PC-3 (cell line): ENCODE measurements at regions not wholly inside any gene's neighbourhood (a gene's known extent, or its start where the extent isn't known, plus 50 kb on each side); places are given as distances from the start of the nearest gene placed in this dataset.

Experiments
- ATAC-seq: fragments of 200-7000 bp; cut with Tn5 transposase; 2 replicates; pipeline ENCODE4 v1.9.1; 2020; ENCODE audit warnings: mild to moderate bottlenecking, moderate library complexity
- BruUV-seq: library from RNA; stranded (reverse); fragments of 400-500 nt; replicated peaks from 2 replicates; lab custom pipeline; 2021; lab: Mats Ljungman, UMichigan
- CTCF ChIA-PET: fragments of 300-600 bp; sonication (Branson Sonifier 250); formaldehyde crosslinking; loops from one replicate; lab custom pipeline; 2022; ENCODE audit warnings: antibody characterized with exemption; lab: Charles Lee
- POLR2A ChIA-PET: fragments of 300-600 bp; sonication (Branson Sonifier 250); formaldehyde crosslinking; loops from one replicate; lab custom pipeline; 2022; ENCODE audit warnings: antibody characterized with exemption; ENCODE audit not compliant: unreplicated experiment; lab: Charles Lee
- DNase-seq: peaks from one replicate; pipeline ENCODE4 v3.0.0-alpha.2; 2015
- H2AFZ ChIP-seq: fragments of 300-600 bp; sonication (generic); 2 replicates; pipeline ENCODE4 v1.6.0; 2016; ENCODE audit warnings: antibody characterized with exemption, low read length
- H3F3A ChIP-seq: fragments of 300-600 bp; sonication (generic); one replicate; pipeline ENCODE4 v1.6.0; 2017; ENCODE audit warnings: antibody characterized with exemption, low read length, control low read depth, mild to moderate bottlenecking; ENCODE audit not compliant: unreplicated experiment
- H3K27ac ChIP-seq: fragments of 300-600 bp; sonication (generic); 2 replicates; pipeline ENCODE4 v1.5.1; 2016; ENCODE audit warnings: mild to moderate bottlenecking, low read length
- H3K27me3 ChIP-seq: fragments of 300-600 bp; sonication (generic); 2 replicates; pipeline ENCODE4 v1.6.1; 2016; ENCODE audit warnings: low read length, mixed read lengths
- H3K36me3 ChIP-seq: fragments of 300-600 bp; sonication (generic); 2 replicates; pipeline ENCODE4 v1.6.1; 2016; ENCODE audit warnings: low read depth, mixed run types, low read length, mixed read lengths
- H3K4me1 ChIP-seq: fragments of 300-600 bp; sonication (generic); 2 replicates; pipeline ENCODE4 v1.5.1; 2016; ENCODE audit warnings: low read length; ENCODE audit not compliant: insufficient read depth
- H3K4me2 ChIP-seq: fragments of 300-600 bp; sonication (generic); 2 replicates; pipeline ENCODE4 v1.6.0; 2016; ENCODE audit warnings: low read length
- H3K4me3 ChIP-seq: fragments of 300-600 bp; sonication (generic); 2 replicates; pipeline ENCODE4 v1.5.1; 2016; ENCODE audit warnings: mild to moderate bottlenecking, low read length, mixed read lengths
- H3K79me2 ChIP-seq: fragments of 300-600 bp; sonication (generic); 2 replicates; pipeline ENCODE4 v1.6.1; 2017; ENCODE audit warnings: low read length, mixed read lengths
- H3K9ac ChIP-seq: fragments of 300-600 bp; sonication (generic); 2 replicates; pipeline ENCODE4 v1.6.0; 2016; ENCODE audit warnings: mild to moderate bottlenecking, low read length
- H3K9me2 ChIP-seq: fragments of 300-600 bp; sonication (generic); replicated peaks from 2 replicates; pipeline ENCODE4 v1.6.1; 2016; ENCODE audit warnings: mixed run types, low read length, mixed read lengths
- H3K9me3 ChIP-seq: fragments of 300-600 bp; sonication (generic); 2 replicates; pipeline ENCODE4 v1.6.1; 2016; ENCODE audit warnings: low read length, mixed read lengths
- H4K20me1 ChIP-seq: fragments of 300-600 bp; sonication (generic); 2 replicates; pipeline ENCODE4 v1.6.1; 2016; ENCODE audit warnings: low read length, mixed read lengths
- EZH2 ChIP-seq: fragments of 300-600 bp; sonication (generic); IDR thresholded peaks from one replicate; pipeline ENCODE4 v1.6.1; 2017; ENCODE audit warnings: antibody characterized with exemption, mild to moderate bottlenecking, low read length; ENCODE audit not compliant: unreplicated experiment
- EZH2phosphoT487 ChIP-seq: fragments of 300-600 bp; sonication (generic); IDR thresholded peaks from 2 replicates; pipeline ENCODE4 v1.6.1; 2018; ENCODE audit warnings: mild to moderate bottlenecking, antibody characterized with exemption, low read length, borderline replicate concordance
- intact Hi-C: fragments of 100-400 bp; cut with micrococcal nuclease; formaldehyde crosslinking; loops from 2 replicates; pipeline ENCODE4 v1.9.0; 2023
- TF ChIP-seq, protein P1 (sequence below): fragments of 300-600 bp; sonication (generic); conservative IDR thresholded peaks from 2 replicates; pipeline ENCODE4 v1.5.1; 2017; ENCODE audit warnings: antibody characterized with exemption, low read depth, mild to moderate bottlenecking, low read length

DNA sequence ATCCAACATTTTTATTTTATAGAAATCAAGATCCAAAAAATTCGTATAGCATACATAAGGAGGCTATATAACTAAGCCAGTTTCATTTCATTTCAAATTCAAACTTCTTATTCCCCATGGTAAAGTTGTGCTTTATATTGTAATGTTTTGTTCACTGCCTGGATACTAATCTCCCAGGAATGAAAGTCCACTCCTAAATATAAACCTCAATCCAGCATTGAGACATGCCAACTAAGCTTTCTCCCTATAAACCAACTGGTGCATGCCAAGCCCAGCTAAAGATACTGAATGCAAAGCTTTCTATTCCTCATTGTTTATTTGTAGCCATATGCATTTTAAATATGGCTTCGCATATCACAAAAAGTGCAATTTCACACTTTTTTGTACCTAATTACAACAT is 63.8 kb upstream of the INPP4B start:
- no peaks in the 10 kb centered on the region for H3K9me2 ChIP-seq
- H3F3A ChIP-seq: no peaks in the 10 kb centered on the region
- TF ChIP-seq, protein P1, sequence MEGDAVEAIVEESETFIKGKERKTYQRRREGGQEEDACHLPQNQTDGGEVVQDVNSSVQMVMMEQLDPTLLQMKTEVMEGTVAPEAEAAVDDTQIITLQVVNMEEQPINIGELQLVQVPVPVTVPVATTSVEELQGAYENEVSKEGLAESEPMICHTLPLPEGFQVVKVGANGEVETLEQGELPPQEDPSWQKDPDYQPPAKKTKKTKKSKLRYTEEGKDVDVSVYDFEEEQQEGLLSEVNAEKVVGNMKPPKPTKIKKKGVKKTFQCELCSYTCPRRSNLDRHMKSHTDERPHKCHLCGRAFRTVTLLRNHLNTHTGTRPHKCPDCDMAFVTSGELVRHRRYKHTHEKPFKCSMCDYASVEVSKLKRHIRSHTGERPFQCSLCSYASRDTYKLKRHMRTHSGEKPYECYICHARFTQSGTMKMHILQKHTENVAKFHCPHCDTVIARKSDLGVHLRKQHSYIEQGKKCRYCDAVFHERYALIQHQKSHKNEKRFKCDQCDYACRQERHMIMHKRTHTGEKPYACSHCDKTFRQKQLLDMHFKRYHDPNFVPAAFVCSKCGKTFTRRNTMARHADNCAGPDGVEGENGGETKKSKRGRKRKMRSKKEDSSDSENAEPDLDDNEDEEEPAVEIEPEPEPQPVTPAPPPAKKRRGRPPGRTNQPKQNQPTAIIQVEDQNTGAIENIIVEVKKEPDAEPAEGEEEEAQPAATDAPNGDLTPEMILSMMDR: no peak
- TF ChIP-seq EZH2 (no peak), EZH2phosphoT487 (no peak)
- CTCF ChIA-PET: no interaction called here
- H4K20me1 ChIP-seq: no peaks in the 10 kb centered on the region
- no peak overlapping the region for H3K9ac ChIP-seq
- BruUV-seq: no TSS peak
- H3K9me3 ChIP-seq: 0 out of 2 replicates have a peak, but pooled peaks cover 6% of the 10 kb centered on the region
- no peak overlapping the region for H2AFZ ChIP-seq
- no peak overlapping the region for H3K27ac ChIP-seq
- ATAC-seq: no peak
- H3K4me2 ChIP-seq: no peak overlapping the region
- no peaks in the 10 kb centered on the region for H3K79me2 ChIP-seq
- POLR2A ChIA-PET: no interaction called here
- H3K4me3 ChIP-seq: no peak overlapping the region
- H3K36me3 ChIP-seq: no peaks in the 10 kb centered on the region
- no peak for DNase-seq
- intact Hi-C loops: no loop called here
- H3K27me3 ChIP-seq: peaks cover 22% of the 10 kb centered on the region
- H3K4me1 ChIP-seq: no peaks in the 10 kb centered on the region

DNA sequence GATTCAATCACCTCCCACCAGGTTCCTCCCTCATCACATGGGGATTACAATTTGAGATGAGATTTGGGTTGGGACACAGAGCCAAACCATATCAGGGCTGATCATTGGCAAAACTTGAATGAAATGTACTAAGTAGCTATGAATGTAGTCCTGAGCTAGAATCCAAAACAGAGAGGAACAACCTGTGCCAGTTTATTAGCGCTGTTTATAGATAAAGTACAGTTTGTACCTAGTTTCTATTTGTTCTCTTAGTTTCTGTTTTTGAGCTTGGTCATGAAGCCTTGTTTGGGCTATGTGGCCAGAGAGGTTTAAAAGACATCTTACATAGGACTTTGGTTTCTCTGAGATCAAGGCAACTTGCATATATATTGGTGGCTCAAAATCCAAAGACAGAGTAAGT is 66.9 kb upstream of the INPP4B start:
- ATAC-seq (no peak), DNase-seq (no peak)
- no TSS peak for BruUV-seq
- H3K4me1 ChIP-seq: no peaks in the 10 kb centered on the region
- TF ChIP-seq, protein P1: no peak
- TF ChIP-seq EZH2phosphoT487 (no peak), EZH2 (no peak)
- H3K9ac ChIP-seq: no peak overlapping the region
- H3K36me3 ChIP-seq: no peaks in the 10 kb centered on the region
- intact Hi-C loops: no loop called here
- H3K79me2 ChIP-seq: no peaks in the 10 kb centered on the region
- H3K27me3 ChIP-seq: peaks cover 16% of the 10 kb centered on the region
- H3K9me2 ChIP-seq: no peaks in the 10 kb centered on the region
- H2AFZ ChIP-seq: no peak overlapping the region
- H3K27ac ChIP-seq: no peak overlapping the region
- POLR2A ChIA-PET: no interaction called here
- H4K20me1 ChIP-seq: no peaks in the 10 kb centered on the region
- no peaks in the 10 kb centered on the region for H3K9me3 ChIP-seq
- no peak overlapping the region for H3K4me3 ChIP-seq
- no peaks in the 10 kb centered on the region for H3F3A ChIP-seq
- CTCF ChIA-PET: no interaction called here
- no peak overlapping the region for H3K4me2 ChIP-seq

DNA sequence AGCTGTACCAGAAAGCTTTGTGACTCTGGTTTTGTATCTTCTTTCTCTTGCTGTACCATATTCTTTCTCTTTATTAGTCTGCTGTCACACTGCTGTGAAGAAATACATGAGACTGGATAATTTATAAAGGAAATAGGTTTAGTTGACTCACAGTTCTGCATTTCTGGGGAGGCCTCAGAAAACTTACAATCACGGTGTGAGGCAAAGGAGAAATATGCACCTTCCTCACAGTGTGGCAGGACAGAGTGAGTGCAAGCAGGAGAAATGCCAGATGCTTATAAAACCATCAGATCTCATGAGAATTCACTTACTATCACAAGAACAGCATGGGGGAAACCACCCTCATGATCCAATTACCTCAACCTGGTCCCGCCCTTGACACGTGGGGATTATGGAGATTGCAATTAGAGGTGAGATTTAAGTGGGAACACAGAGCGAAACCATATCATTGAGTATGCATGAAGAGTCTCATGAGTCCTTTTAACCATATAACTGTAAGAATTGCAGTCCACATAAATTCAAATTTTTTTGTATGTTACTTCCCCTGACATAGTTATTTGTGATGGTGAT is 67.4 kb upstream of the INPP4B start:
- intact Hi-C loops: no loop called here
- ChIA-PET POLR2A (no interaction called here), CTCF (no interaction called here)
- TF ChIP-seq, protein P1: no peak
- TF ChIP-seq EZH2phosphoT487: no peak
- TF ChIP-seq EZH2: no peak
- Histone ChIP-seq H3K4me1 (no peaks in the 10 kb centered on the region), H3K79me2 (no peaks in the 10 kb centered on the region), H3K4me2 (no peak overlapping the region), H4K20me1 (no peaks in the 10 kb centered on the region), H2AFZ (no peak overlapping the region), H3K9ac (no peak overlapping the region), H3K27ac (no peak overlapping the region), H3K36me3 (no peaks in the 10 kb centered on the region), H3K27me3 (peaks cover 12% of the 10 kb centered on the region), H3K9me2 (no peaks in the 10 kb centered on the region), H3F3A (no peaks in the 10 kb centered on the region), H3K4me3 (no peak overlapping the region), H3K9me3 (no peaks in the 10 kb centered on the region)
- no TSS peak for BruUV-seq
- DNase-seq (no peak), ATAC-seq (no peak)
